HG03432 (cell line): ENCODE measurements at regions not wholly inside any gene's neighbourhood (a gene's known extent, or its start where the extent isn't known, plus 50 kb on each side); places are given as distances from the start of the nearest gene placed in this dataset.
A peak's percentile ranks its signal among the peaks of the same experiment; 100 is the strongest.
"Not testable (repeated sequence)": the region's sequence is repeated elsewhere in the genome, so short reads cannot be mapped to it uniquely, and the experiment has no call there.

Experiments
- ATAC-seq: cut with Tn5 transposase; IDR thresholded peaks from one replicate; pipeline ENCODE4 v1.9.1; 2021; ENCODE audit warnings: mild to moderate bottlenecking, moderate library complexity; ENCODE audit not compliant: unreplicated experiment

DNA sequence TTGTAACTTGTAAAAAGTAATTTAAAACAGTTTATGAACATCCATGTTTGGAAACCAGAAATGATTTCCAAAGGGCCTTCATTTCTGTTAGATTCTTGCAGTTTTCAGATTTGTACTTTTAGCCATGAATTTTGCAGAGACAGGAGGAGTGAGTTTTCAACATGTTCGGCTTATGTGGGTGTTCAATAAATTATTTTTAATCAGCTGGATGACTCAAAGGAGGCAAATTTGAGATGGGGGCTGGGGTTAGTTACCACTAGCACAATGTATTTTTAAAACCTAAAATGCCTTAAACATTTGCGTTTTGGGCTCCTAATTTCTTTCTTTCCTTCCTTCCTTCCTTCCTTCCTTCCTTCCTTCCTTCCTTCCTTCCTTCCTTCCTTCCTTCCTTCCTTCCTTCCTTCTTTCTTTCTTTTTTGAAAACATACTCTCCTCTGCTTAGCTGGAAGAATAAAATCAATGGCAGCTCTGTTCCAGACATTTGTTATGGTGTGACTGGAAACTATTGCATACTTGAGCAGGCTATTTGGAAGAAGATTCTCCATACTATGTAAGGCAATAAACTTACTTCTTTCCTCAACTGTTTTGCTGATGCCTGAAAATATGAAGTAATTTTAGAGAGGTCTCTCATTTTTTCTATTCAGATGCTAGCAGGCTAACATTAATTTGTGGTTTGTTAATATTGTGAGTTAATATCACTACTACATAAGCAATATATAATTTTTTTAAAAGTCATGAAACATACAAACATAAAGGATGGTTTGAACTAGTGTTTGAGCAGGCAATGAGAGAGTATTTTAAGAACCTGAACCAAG is 394.4 kb downstream of the NYAP2 start:
- no peak for ATAC-seq

DNA sequence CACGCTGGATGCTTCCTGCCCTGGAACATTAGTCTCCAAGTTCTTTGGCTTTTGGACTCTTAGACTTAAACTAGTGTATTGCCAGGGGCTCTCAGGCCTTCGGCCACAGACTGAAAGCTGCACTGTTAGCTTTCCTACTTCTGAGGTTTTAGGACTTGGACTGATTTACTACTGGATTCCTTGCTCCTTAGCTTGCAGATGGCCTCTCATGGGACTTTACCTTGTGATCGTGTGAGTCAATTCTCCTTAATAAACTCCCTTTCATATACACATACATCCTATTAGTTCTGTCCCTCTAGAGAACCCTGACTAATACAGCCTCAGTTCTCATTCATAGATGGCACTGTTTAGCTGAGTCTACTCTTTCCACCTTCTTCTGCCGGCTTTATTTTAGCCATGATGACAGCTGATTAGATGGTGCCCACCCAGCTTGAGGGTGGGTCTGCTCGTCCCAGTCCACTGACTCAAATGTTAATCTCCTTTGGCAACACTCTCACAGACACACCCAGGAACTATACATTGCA is 389.1 kb downstream of the NYAP2 start:
- peak; percentile 39 for ATAC-seq

DNA sequence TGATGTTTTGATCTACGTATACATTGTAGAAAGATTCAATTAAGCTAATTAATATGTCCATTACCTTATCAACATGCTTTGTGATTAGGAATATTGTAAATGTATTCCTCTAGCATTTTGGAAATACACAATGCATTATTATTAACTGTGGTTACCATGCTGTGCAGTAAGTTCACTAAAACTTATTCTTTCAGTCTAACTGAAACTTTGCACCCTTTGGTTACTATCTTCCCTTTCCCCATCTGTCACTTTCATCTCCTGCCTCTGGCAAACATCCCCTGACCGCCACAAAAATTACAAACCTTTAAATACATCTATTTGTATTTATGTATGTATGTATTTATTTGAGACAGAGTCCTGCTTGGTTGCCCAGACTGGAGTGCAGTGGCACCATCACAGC is 388.0 kb downstream of the NYAP2 start:
- no peak for ATAC-seq

GRCh38 chr2:225781991-225782390 is 382.5 kb downstream of the NYAP2 start:
- ATAC-seq = no peak

GRCh38 chr2:225781145-225781544 is 381.6 kb downstream of the NYAP2 start:
- ATAC-seq = no peak

DNA sequence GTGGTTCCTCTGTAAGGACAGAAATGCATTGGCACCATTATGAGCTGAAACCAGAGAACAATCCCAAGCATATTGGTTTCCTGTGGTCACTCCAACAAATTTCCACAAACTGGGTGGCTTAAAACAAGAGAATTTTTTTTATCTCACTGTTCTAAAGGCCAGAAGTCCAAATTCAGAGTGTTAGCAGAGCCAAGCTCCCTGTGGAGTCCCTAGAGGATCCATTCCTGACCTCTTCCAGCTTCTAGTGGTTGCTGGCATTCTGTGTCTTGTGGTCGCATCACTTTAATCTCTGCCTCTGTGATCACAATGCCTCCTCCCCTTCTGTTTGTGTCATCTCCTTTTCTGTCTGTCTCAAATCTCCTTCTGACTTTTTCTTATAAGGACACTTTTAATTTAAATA is 380.3 kb downstream of the NYAP2 start:
- ATAC-seq = no peak

GRCh38 chr2:225773148-225773547 is 373.6 kb downstream of the NYAP2 start:
- ATAC-seq = no peak

GRCh38 chr2:225771701-225772100 is 372.2 kb downstream of the NYAP2 start:
- peak; percentile 58 for ATAC-seq

DNA sequence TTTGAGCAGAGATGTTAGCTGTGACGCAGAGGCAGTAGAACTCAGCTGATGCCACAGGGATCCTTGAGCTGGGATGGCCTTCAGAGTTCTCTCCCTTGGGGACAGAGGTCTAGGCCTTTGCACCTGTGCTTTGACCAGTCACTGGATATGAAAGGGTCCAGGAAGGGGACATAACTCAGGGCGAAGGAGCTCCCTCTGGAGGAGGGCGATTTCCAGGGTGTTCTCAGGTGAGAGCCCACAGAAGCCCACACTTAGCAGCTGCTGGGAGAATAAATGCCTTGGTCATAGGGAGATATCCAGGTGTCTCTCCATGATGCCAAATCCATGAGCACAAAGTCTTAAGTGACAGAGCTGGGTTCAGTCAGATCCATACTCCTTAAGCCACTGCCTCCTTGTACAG is 369.2 kb downstream of the NYAP2 start:
- ATAC-seq = no peak

DNA sequence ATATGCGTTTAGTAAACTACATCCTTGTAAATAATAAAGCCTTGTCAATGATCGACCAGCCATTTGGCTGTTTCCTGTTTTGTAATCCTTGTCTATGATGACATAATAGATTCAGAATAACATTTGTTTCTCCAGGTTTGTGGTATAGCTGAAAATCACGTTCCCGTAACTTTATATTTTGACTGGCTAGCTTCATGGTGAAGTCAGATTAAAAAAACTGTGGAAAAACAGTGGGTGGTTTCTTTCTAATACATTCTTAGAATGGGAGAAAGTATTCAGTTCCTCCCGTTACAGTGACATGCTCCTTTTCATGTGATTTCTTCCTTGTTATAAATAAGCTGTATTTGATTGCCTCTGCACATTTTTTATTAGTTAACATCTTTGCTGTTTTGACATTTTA is 366.9 kb downstream of the NYAP2 start:
- no peak for ATAC-seq

GRCh38 chr2:225765820-225766219 is 366.3 kb downstream of the NYAP2 start:
- ATAC-seq = no peak

GRCh38 chr2:225764346-225764745 is 364.8 kb downstream of the NYAP2 start:
- no peak for ATAC-seq

DNA sequence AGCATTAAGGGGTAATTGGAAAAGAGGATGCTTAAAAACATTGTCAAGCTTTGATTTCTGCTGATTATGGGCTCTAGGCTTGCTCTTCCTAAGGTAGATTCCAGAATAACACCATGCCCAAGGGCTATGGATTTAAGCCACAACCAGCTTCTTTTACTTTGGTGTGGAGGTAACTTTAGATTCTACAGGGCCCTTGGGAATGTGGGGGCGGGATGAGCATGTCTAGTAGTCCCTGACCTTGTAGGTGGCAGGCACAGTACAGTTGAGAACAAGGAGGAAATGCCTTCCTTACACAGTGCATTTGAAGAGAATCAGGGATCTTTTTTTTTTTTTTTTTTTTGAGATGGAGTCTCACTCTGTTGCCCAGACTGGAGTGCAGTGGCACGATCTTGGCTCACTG is 364.2 kb downstream of the NYAP2 start:
- no peak for ATAC-seq

- ATAC-seq = no peak
Measured at GRCh38 chr2:225761396-225761795, 361.9 kb downstream of the NYAP2 start.

DNA sequence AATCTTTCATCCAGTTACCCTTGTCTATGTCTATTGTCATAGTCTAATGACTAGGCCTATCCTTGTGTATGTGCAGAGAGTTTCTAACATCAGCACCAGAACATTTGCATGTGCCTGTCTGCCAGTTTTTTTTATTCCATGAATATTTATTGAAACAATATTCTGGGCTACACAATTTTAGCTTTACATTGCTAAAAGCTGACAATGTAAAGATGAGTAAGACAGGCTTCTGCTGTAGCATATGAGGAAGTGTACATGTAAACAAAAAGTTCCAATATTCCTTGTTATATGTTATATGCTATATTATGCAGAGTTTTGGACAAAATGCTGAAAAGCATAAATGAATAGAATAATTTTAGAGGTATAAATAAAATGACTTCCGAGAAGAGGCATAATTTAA is 357.7 kb downstream of the NYAP2 start:
- no peak for ATAC-seq

DNA sequence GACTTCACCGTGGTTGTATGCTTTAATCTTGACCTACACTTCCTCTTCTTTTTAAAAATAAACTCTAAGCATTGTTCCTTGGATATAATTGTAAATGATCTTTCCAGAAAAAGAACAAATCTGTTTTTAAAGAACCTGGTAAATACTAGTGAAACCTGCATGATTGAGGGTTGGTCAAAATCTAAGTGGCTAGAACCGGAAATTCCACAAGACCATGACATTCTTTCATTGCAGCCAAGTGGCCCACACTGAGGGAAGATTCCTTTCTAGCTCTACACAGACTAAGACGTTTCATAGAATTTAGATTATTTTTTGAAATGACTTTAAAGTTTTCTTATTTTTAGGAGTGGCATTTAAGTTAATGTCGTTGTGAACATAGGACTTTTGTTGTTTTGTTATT is 356.7 kb downstream of the NYAP2 start:
- ATAC-seq = no peak

DNA sequence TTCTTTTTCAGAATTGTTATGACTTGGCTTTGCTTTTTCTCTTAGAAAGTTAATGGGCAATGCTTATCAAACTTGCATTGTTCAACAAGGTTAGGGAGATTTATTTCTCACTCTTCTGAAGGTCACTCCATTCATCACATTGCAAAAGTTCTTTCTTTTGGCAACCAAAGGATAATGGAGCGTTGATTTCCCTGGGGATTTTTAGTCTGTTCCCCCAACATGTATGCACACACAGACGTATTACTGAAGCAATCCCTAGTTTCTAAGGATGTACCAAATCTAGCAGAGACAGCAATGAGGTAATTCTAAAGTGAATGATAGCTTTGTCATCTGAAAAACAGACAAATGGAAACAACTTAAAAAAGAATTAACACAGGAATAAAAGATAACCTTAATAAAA is 349.1 kb downstream of the NYAP2 start:
- no peak for ATAC-seq

- not testable (repeated sequence) for ATAC-seq
Measured at GRCh38 chr2:225743996-225744395, 344.5 kb downstream of the NYAP2 start.

DNA sequence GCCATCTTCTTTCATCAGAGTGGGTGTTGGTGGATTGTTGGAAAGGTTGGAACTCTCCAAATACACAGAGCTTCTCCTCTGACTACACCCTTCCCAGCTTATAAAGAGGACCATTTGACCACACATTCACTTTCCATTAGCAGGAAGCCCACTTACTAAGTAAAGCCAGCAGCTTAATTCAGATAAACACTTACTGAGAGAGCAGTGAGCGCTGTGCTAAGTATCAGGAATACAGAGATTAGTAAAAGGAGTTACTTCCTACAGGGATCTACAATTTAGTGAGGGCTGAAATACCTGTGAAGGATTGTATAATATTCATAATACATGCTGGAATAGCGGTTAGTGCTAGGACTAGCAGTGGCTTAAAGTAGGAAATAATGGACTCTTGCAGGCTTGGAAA is 343.0 kb downstream of the NYAP2 start:
- no peak for ATAC-seq

GRCh38 chr2:225740086-225740485 is 340.6 kb downstream of the NYAP2 start:
- no peak for ATAC-seq

DNA sequence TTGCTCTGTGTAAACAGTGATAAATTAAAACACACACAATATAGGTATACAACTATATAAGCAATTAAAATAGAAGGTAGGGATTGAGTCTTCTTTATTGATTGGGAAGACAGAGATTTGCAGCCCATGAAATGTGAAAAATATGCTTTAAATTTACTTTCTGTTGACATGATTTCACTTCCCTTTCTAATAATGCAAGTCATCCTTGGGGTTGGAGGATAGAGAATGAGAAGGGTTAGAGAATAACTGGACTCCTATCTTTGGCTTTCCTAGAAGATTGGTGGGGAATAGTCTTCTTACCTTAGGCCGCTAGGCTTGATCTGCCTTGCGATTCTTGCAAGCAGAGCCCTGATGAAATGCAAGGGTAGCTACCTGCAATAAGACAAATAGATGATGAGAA is 339.8 kb downstream of the NYAP2 start:
- no peak for ATAC-seq

- ATAC-seq = no peak
Measured at GRCh38 chr2:225738735-225739134, 339.2 kb downstream of the NYAP2 start.

- ATAC-seq = no peak
Measured at GRCh38 chr2:225737556-225737955, 338.0 kb downstream of the NYAP2 start.
